ENCODE measurements at regions not wholly inside any gene's neighbourhood (a gene's known extent, or its start where the extent isn't known, plus 50 kb on each side); places are given as distances from the start of the nearest gene placed in this dataset.

- no peaks in the 10 kb centered on the region for H3K9me3 ChIP-seq (replicated peaks in 1 of 2; ENCODE audit: control insufficient read depth in 1 of 2, insufficient read depth in 1 of 2, low read length in 2 of 2)
- H3K9ac ChIP-seq (ENCODE audit: insufficient read depth, low read length, poor library complexity, severe bottlenecking) = no peak overlapping the region
- no peak overlapping the region for H3K27ac Mint-ChIP-seq
- no peaks in the 10 kb centered on the region for H3K36me3 Mint-ChIP-seq
- TF ChIP-seq CTCF (IDR thresholded peaks at IDR 0.05) = no peak
- no peaks in the 10 kb centered on the region for H3K4me1 Mint-ChIP-seq
- peaks cover under 1 to 11% (median 11%) of the 10 kb centered on the region in 3 donors for H3K27me3 Mint-ChIP-seq (ENCODE audit: low read depth in 3 of 3)
- DNase-seq = no peak
- H3K36me3 ChIP-seq (replicated peaks in 1 of 2; ENCODE audit: control insufficient read depth in 1 of 2, insufficient read depth in 2 of 2, low read length in 2 of 2) = no peaks in the 10 kb centered on the region
- WGBS (ENCODE audit: insufficient coverage) = 95% methylated on average over 16 of the region's 17 CpGs
- no peak overlapping the region for H3K4me2 ChIP-seq (replicated peaks; ENCODE audit: extremely low read depth, low read length, poor library complexity, severe bottlenecking)
- peaks cover 0 to 8% (median 4%) of the 10 kb centered on the region in 7 donors for H3K9me3 Mint-ChIP-seq
- H3K4me3 Mint-ChIP-seq = no peak overlapping the region
- H3K27ac ChIP-seq (ENCODE audit: low read depth in 1 of 2, low read length in 2 of 2) = no peak overlapping the region
- H2AFZ ChIP-seq (ENCODE audit: insufficient read depth, low read depth, low read length, poor library complexity, severe bottlenecking) = no peak overlapping the region
- H3K79me2 ChIP-seq (ENCODE audit: insufficient read depth, low read length) = no peaks in the 10 kb centered on the region
- intact Hi-C loops (cut with micrococcal nuclease) = no loop called here
- no peaks in the 10 kb centered on the region for H3K4me1 ChIP-seq (ENCODE audit: control insufficient read depth in 1 of 2, insufficient read depth in 2 of 2, low read length in 2 of 2)
- H3K4me3 ChIP-seq (replicated peaks in 1 of 3; ENCODE audit: low read depth in 2 of 3, low read length in 3 of 3) = no peak overlapping the region
- H4K20me1 ChIP-seq (ENCODE audit: insufficient read depth, low read length) = no peaks in the 10 kb centered on the region
- H3K27me3 ChIP-seq (ENCODE audit: control insufficient read depth in 2 of 2, insufficient read depth in 2 of 2, low read length in 2 of 2) = peaks cover 0 to 3% of the 10 kb centered on the region in 2 donors
Observed at GRCh38 chr16:85193876-85194275, 81.6 kb upstream of the CIBAR2 start.

GRCh38 chr16:85194307-85195270, 82.3 kb upstream of the CIBAR2 start:
- H3K4me2 ChIP-seq (replicated peaks; ENCODE audit: extremely low read depth, low read length, poor library complexity, severe bottlenecking) = no peak overlapping the region
- no peak overlapping the region for H3K4me3 Mint-ChIP-seq
- no peaks in the 10 kb centered on the region for H3K36me3 Mint-ChIP-seq
- no peak overlapping the region for H2AFZ ChIP-seq (ENCODE audit: insufficient read depth, low read depth, low read length, poor library complexity, severe bottlenecking)
- H3K9me3 Mint-ChIP-seq = peaks cover 0 to 8% (median 4%) of the 10 kb centered on the region in 7 donors
- peaks cover 2 to 11% (median 9%) of the 10 kb centered on the region in 3 donors for H3K27me3 Mint-ChIP-seq (ENCODE audit: low read depth in 3 of 3)
- no peaks in the 10 kb centered on the region for H3K79me2 ChIP-seq (ENCODE audit: insufficient read depth, low read length)
- no peak for TF ChIP-seq CTCF (IDR thresholded peaks at IDR 0.05)
- H3K9ac ChIP-seq (ENCODE audit: insufficient read depth, low read length, poor library complexity, severe bottlenecking) = no peak overlapping the region
- no peak for DNase-seq
- intact Hi-C loops (cut with micrococcal nuclease) = no loop called here
- H3K36me3 ChIP-seq (replicated peaks in 1 of 2; ENCODE audit: control insufficient read depth in 1 of 2, insufficient read depth in 2 of 2, low read length in 2 of 2) = no peaks in the 10 kb centered on the region
- H3K27ac ChIP-seq (ENCODE audit: low read depth in 1 of 2, low read length in 2 of 2) = no peak overlapping the region
- H4K20me1 ChIP-seq (ENCODE audit: insufficient read depth, low read length) = no peaks in the 10 kb centered on the region
- WGBS (ENCODE audit: insufficient coverage) = 95% methylated on average over 8 of the region's 15 CpGs
- H3K4me3 ChIP-seq (replicated peaks in 1 of 3; ENCODE audit: low read depth in 2 of 3, low read length in 3 of 3) = no peak overlapping the region
- no peaks in the 10 kb centered on the region for H3K9me3 ChIP-seq (replicated peaks in 1 of 2; ENCODE audit: control insufficient read depth in 1 of 2, insufficient read depth in 1 of 2, low read length in 2 of 2)
- no peak overlapping the region for H3K27ac Mint-ChIP-seq
- no peaks in the 10 kb centered on the region for H3K4me1 Mint-ChIP-seq
- H3K4me1 ChIP-seq (ENCODE audit: control insufficient read depth in 1 of 2, insufficient read depth in 2 of 2, low read length in 2 of 2) = no peaks in the 10 kb centered on the region
- H3K27me3 ChIP-seq (ENCODE audit: control insufficient read depth in 2 of 2, insufficient read depth in 2 of 2, low read length in 2 of 2) = no peaks in the 10 kb centered on the region

Measured in CD14-positive monocyte (primary cell).